NCI-H2227 (cell line): ENCODE measurements at regions not wholly inside any gene's neighbourhood (a gene's known extent, or its start where the extent isn't known, plus 50 kb on each side); places are given as distances from the start of the nearest gene placed in this dataset.

Experiments
- DNase-seq: peaks from one replicate; lab custom pipeline; 2025; ENCODE audit not compliant: unreplicated experiment; lab: John Stamatoyannopoulos, UW

DNA sequence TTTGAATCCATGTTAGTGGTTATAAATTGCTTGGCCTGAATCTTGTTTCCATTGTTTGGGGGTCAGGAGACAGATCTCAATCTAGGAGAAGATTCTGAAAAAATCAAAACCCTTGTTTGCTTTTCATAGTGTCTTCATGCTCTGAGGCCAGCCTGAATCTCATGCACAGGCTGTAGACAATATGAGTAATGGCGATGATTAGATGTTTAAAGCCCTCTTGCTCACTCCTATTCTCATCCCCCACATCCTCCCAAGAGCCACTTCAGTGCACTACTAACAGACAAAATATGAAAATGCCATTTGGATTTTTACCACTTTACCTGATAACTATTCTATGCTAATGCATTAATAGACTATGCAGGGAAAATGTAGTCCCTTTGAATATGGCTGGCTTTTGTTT is 129.4 kb downstream of the NUDT12 start:
- DNase-seq = peak; percentile 67

- no peak for DNase-seq
These were observed 133.7 kb downstream of the NUDT12 start for GRCh38 chr5:103428923-103429322.

DNA sequence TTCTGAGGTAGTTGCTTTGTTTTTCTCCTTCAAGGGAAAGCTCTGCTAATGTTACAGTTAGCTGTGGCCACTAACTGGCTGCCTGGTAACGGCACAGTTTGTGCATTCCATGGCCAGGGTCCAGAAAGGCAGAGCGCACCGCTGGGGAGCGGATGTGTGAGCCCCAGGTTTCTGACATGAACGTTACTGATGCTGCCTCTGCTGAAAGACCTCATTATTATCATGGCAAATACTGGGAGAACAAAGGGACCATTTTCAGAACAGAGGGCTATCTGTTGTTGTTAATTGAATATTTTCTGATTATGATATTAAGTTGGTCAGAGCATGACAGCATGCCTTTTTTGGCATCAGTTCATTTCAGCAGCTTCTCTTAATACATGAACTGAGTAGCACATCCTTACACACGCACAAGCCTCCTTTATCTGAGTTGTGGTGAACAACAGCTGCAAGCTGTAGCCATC is 134.1 kb downstream of the NUDT12 start:
- DNase-seq = no peak

DNA sequence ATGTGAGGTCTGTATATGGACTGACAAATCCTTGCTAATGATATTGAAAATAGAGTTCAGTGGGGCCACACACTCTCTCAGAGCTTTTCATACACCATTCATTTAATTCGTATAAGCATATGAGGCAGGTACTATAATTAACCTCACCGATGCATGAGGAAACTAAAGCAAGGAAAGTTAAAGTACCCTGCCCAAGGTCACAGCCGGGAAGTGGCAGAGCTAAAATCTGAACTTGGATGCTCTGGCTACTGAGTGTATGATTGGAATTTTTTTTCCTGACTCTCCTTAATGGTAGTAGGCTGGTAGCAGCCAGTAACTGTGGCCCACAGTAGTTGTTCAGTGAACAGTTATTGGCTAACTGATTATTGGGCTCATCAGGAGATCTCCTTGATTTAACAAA is 135.3 kb downstream of the NUDT12 start:
- DNase-seq = no peak

GRCh38 chr5:103425686-103426454 is 136.7 kb downstream of the NUDT12 start:
- no peak for DNase-seq

- DNase-seq = no peak
These were observed 138.0 kb downstream of the NUDT12 start for GRCh38 chr5:103424453-103425205.

- no peak for DNase-seq
These were observed 138.6 kb downstream of the NUDT12 start for GRCh38 chr5:103424026-103424425.

DNA sequence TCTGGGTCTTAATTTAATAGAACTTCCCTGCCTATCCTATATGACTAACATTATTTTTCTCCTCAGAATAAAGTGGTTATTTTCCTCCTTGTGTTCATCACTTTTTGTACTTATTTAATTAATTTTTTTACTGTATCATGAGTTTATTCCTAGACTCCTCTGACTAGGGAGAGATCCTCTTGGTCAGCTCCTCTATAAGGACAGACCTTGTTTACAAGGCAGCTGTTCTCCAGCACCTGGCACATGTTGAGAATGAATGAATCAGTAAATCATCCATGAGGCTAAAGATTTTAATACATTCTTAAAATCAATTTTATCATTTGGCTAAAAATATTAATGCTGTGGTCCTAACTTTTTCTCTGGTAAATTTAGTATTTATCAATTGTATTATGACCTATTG is 139.8 kb downstream of the NUDT12 start:
- DNase-seq = no peak

- no peak for DNase-seq
These were observed 148.0 kb downstream of the NUDT12 start for GRCh38 chr5:103414604-103415003.

DNA sequence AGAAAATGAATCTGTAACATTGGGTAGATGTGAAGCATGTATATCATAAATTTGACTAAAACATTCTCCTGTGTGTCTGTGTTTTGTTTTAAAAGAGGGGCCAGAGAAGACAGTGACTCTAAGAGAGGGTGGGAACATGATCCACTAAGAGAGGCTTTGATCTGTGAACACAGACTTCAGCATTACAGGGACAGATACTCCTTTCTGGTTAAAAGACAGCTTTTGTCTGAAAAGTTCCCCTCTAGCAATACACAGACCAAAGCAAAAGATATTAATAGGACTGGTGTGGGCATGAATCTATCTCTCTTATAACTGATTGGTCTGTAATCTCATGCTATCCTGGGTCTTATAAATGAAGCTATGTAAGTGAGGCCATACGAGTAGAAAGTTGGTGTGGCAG is 150.9 kb downstream of the NUDT12 start:
- DNase-seq = no peak

GRCh38 chr5:103410172-103410571 is 151.6 kb downstream of the MACIR start:
- no peak for DNase-seq

DNA sequence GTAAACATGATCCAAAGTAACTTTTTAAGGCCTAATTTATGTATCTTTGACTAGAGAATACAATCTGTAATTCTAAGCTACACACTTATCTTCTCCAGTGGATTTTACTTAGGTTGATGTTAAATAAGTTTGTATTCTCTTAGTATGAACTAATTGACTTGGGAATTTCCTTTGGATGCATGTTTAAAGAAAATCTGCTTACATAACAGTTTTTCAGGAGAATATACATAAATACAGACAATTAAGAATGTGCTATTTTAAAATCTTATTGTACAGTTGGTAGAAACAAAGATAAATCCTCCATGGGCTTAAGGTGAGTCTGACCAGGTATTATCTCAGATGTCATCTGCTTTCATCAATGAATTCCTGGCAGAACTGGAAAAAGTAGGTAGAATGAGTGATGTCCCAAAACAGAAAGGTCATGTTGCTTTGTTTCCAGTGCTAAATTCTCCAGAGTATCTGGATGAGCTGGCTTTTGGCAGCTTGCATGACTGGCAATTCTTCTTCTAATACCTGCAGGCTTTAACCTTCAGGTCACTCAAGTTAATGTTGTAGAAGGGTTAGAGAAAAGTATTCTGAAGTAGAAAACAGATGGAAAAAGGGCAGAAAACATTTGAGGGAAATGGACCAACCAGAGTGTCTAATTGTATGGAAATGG is 150.6 kb downstream of the MACIR start:
- no peak for DNase-seq

GRCh38 chr5:103408408-103408807 is 149.8 kb downstream of the MACIR start:
- no peak for DNase-seq

DNA sequence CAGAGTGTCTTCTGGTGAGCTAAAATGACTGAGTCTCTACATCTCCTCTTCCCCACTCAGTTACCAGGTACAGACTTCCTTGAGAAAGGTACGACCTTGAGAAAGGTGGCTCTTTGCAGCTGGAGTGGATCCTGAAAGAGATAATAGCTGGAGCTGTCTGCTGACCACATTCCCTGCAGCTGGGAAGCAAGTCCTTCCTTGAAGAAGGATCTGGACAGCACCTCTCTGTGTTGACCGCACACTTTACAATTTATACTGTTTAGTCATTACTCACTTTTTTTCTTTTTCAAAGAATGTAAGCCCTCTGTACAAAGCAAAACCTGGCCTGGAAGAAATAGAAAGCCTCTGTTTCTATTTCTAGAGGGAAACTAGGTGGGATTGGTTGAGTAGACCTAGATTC is 148.8 kb downstream of the MACIR start:
- DNase-seq = no peak

DNA sequence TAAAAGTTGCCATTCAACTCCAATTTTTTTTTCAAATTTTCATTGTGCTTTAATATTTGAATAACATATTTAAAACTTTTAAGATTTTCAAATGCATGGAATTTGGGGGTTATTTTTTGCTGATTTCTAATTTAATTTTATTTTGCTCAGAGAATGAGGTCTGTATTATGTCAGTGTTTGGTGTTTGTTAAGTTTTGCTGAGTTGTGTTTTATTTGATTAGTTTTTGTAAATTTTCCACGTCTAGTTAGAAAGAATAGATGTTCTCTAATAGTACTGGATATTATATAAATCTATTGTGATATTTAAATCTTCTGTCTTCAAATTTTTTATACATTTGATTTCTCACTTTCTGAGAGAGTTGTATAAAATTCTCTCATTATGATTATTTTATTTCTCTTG is 145.9 kb downstream of the MACIR start:
- no peak for DNase-seq

DNA sequence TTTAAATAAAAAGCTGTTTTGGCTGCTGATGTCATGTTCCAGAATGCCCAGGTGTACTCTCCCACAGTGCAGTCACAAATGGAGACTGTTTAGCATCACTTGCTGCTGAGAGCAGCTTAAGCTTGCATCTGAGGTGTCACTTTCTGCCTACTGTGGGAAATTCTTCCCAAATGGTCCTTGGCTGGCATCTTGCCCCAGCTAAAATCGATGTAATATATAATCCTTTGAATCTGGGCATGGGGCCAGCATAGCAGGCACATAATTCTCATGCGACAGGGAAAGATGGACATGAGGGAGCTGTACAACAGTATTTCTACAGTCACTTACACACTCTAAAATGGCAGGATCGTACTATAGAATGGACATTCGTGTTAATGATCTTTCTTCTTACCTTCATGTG is 144.3 kb downstream of the MACIR start:
- DNase-seq = no peak

GRCh38 chr5:103397739-103398581 is 139.4 kb downstream of the MACIR start:
- DNase-seq = no peak

DNA sequence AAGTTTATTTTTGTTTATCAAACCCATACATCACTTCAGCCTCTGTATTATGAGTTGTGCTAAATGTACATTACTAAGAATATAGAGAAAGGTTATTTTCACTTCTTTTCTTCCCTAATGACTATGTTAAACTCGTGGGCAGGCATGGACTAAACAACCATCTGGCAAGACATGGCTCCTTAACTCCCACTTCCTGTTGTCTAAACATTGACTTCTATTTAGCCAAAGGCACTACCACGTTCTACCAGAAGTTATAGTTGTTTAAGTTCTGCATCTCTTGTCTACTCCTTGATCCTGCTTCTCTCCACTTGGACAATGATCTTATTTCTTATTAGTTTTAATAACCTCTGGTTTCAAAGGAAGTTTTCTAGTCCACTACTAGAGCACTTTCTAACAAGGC is 136.1 kb downstream of the MACIR start:
- DNase-seq = no peak

DNA sequence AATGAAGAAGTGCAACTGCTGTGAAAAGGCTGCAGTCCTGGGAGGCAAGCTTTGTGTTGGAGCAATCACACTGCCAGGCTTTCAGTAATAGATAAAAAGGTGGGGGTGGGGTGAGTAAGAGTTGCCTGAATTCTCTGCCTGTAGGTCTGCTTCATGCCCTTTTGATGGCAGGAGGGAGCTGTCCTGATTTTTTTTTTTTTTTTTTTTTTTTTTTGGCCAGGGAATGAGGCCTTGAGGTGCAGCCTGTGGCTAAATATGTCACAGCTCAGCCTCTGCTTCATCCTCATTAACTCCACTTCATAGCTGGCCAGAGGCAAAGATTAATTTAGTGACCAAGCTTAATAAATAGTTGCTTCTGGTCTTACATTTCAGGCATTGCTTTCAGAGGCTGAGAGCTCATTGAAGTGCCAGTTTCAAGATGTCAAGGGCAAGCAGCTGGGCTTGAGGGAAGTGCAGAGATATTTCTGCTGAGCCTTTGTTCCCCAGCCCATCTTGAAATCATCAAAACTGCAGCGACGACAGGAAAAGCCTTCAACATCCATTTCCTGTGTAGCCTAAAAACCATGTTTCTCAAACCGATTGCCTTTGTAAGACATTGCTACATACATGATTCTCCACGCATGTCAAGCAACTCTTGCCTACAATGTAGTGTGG is 134.7 kb downstream of the MACIR start:
- peak; percentile 45 for DNase-seq

- no peak for DNase-seq
These were observed 133.1 kb downstream of the MACIR start for GRCh38 chr5:103391659-103392058.

GRCh38 chr5:103389846-103390245 is 131.3 kb downstream of the MACIR start:
- DNase-seq = peak; percentile 49
